RKO (cell line): ENCODE measurements at regions not wholly inside any gene's neighbourhood (a gene's known extent, or its start where the extent isn't known, plus 50 kb on each side); places are given as distances from the start of the nearest gene placed in this dataset.
A peak's percentile ranks its signal among the peaks of the same experiment; 100 is the strongest.

Experiments
- DNase-seq: peaks from one replicate; pipeline ENCODE4 v3.0.0-alpha.2; 2016; ENCODE audit warnings: low spot score

- no peak for DNase-seq
Measured at GRCh38 chr22:49604732-49605302, 222.9 kb downstream of the BRD1 start.

GRCh38 chr22:49603016-49603415, 224.7 kb downstream of the BRD1 start:
- no peak for DNase-seq

GRCh38 chr22:49602481-49602880, 225.2 kb downstream of the BRD1 start:
- DNase-seq = no peak

GRCh38 chr22:49601614-49602321, 225.9 kb downstream of the BRD1 start:
- DNase-seq = no peak

- DNase-seq = no peak
Measured at GRCh38 chr22:49600891-49601431, 226.7 kb downstream of the BRD1 start.

GRCh38 chr22:49600468-49600867, 227.2 kb downstream of the BRD1 start:
- no peak for DNase-seq

- DNase-seq = no peak
Measured at GRCh38 chr22:49599691-49600455, 227.8 kb downstream of the BRD1 start.

- DNase-seq = no peak
Measured at GRCh38 chr22:49599039-49599438, 228.6 kb downstream of the BRD1 start.

GRCh38 chr22:49598338-49598737, 229.3 kb downstream of the BRD1 start:
- DNase-seq = no peak

- no peak for DNase-seq
Measured at GRCh38 chr22:49597428-49598039, 230.1 kb downstream of the BRD1 start.

GRCh38 chr22:49595465-49596078, 232.1 kb downstream of the BRD1 start:
- DNase-seq = no peak

- no peak for DNase-seq
Measured at GRCh38 chr22:49594078-49594477, 233.6 kb downstream of the BRD1 start.

- no peak for DNase-seq
Measured at GRCh38 chr22:49593509-49593908, 234.2 kb downstream of the BRD1 start.

GRCh38 chr22:49592780-49593501, 234.7 kb downstream of the BRD1 start:
- peak; percentile 3 for DNase-seq

- no peak for DNase-seq
Measured at GRCh38 chr22:49590851-49591445, 236.7 kb downstream of the BRD1 start.

GRCh38 chr22:49590381-49590780, 237.3 kb downstream of the BRD1 start:
- DNase-seq = no peak

- DNase-seq = no peak
Measured at GRCh38 chr22:49589811-49590210, 237.9 kb downstream of the BRD1 start.

- DNase-seq = no peak
Measured at GRCh38 chr22:49589301-49589700, 238.4 kb downstream of the BRD1 start.

- DNase-seq = no peak
Measured at GRCh38 chr22:49588739-49589138, 238.9 kb downstream of the BRD1 start.

- no peak for DNase-seq
Measured at GRCh38 chr22:49587987-49588386, 239.7 kb downstream of the BRD1 start.

GRCh38 chr22:49587421-49587820, 240.3 kb downstream of the BRD1 start:
- no peak for DNase-seq
